Colonic mucosa (tissue), 4 donors: ENCODE measurements at regions not wholly inside any gene's neighbourhood (a gene's known extent, or its start where the extent isn't known, plus 50 kb on each side); places are given as distances from the start of the nearest gene placed in this dataset.

Source experiments
- DNase-seq: peaks from one replicate; pipeline ENCODE4 v3.0.0-alpha.2; 2020
- H3K27ac ChIP-seq: fragments of 200-600 bp; one replicate; pipeline ENCODE4 v1.8.0; 2021
- H3K27me3 ChIP-seq: fragments of 200-600 bp; one replicate; pipeline ENCODE4 v1.8.0; 2021
- H3K36me3 ChIP-seq: fragments of 200-600 bp; one replicate; pipeline ENCODE4 v1.8.0; 2021
- H3K4me1 ChIP-seq: fragments of 200-600 bp; one replicate; pipeline ENCODE4 v1.8.0; 2021; ENCODE audit warnings: mild to moderate bottlenecking
- H3K4me3 ChIP-seq: fragments of 200-600 bp; one replicate; pipeline ENCODE4 v1.8.0; 2021
- H3K9ac ChIP-seq, 2 donors: one replicate each; pipeline ENCODE4 v1.7.0; 2013; ENCODE audit warnings: control low read depth in 2 of 2, low read depth in 2 of 2, low read length in 2 of 2
- H3K9me3 ChIP-seq: fragments of 200-600 bp; one replicate; pipeline ENCODE4 v1.8.0; 2021
- CTCF ChIP-seq: fragments of 200-600 bp; IDR thresholded peaks from one replicate; pipeline ENCODE4 v1.8.0; 2022; ENCODE audit warnings: antibody characterized with exemption, mild to moderate bottlenecking
- intact Hi-C: fragments of 100-400 bp; cut with DNase I; formaldehyde crosslinking; loops from one replicate; pipeline ENCODE4 v1.14.1; 2022
- donor health status: healthy.
- donor health status: DM: no; HTN: no; CAD: no.
- donor health status: DM: no; HTN: no; CAD: no.

GRCh38 chrX:867966-868647 is 237.5 kb downstream of the SHOX start:
- no peak overlapping the region for H3K9ac ChIP-seq
- H3K4me1 ChIP-seq: no peaks in the 10 kb centered on the region
- no peaks in the 10 kb centered on the region for H3K36me3 ChIP-seq
- intact Hi-C loops: no loop called here
- H3K9me3 ChIP-seq: no peaks in the 10 kb centered on the region
- H3K27me3 ChIP-seq: no peaks in the 10 kb centered on the region
- TF ChIP-seq CTCF: no peak
- DNase-seq: no peak
- H3K27ac ChIP-seq: no peak overlapping the region
- H3K4me3 ChIP-seq: no peak overlapping the region

- H3K4me1 ChIP-seq: no peaks in the 10 kb centered on the region
- no peaks in the 10 kb centered on the region for H3K27me3 ChIP-seq
- H3K27ac ChIP-seq: no peak overlapping the region
- no peaks in the 10 kb centered on the region for H3K9me3 ChIP-seq
- no peak overlapping the region for H3K4me3 ChIP-seq
- no peak for DNase-seq
- no peak for TF ChIP-seq CTCF
- intact Hi-C loops: no loop called here
- no peak overlapping the region for H3K9ac ChIP-seq
- no peaks in the 10 kb centered on the region for H3K36me3 ChIP-seq
These were observed 236.9 kb downstream of the SHOX start for GRCh38 chrX:867502-867901.

GRCh38 chrX:866441-866990 is 235.9 kb downstream of the SHOX start:
- no peaks in the 10 kb centered on the region for H3K27me3 ChIP-seq
- no peaks in the 10 kb centered on the region for H3K4me1 ChIP-seq
- no peak for DNase-seq
- intact Hi-C loops: no loop called here
- no peaks in the 10 kb centered on the region for H3K9me3 ChIP-seq
- no peaks in the 10 kb centered on the region for H3K36me3 ChIP-seq
- H3K27ac ChIP-seq: no peak overlapping the region
- no peak for TF ChIP-seq CTCF
- no peak overlapping the region for H3K9ac ChIP-seq
- H3K4me3 ChIP-seq: no peak overlapping the region

GRCh38 chrX:865422-865821 is 234.8 kb downstream of the SHOX start:
- no peaks in the 10 kb centered on the region for H3K9me3 ChIP-seq
- TF ChIP-seq CTCF: no peak
- intact Hi-C loops: no loop called here
- DNase-seq: no peak
- H3K27ac ChIP-seq: no peak overlapping the region
- no peaks in the 10 kb centered on the region for H3K4me1 ChIP-seq
- H3K27me3 ChIP-seq: no peaks in the 10 kb centered on the region
- no peak overlapping the region for H3K4me3 ChIP-seq
- no peaks in the 10 kb centered on the region for H3K36me3 ChIP-seq
- H3K9ac ChIP-seq: no peak overlapping the region

GRCh38 chrX:861921-862320 is 231.3 kb downstream of the SHOX start:
- TF ChIP-seq CTCF: no peak
- Histone ChIP-seq H3K4me1 (no peaks in the 10 kb centered on the region), H3K36me3 (no peaks in the 10 kb centered on the region)

More at GRCh38 chrX:861921-862320, 231.3 kb downstream of the SHOX start:
- H3K27me3 ChIP-seq: no peaks in the 10 kb centered on the region
- H3K4me3 ChIP-seq: no peak overlapping the region
- no peaks in the 10 kb centered on the region for H3K9me3 ChIP-seq
- no peak overlapping the region for H3K9ac ChIP-seq
- H3K27ac ChIP-seq: no peak overlapping the region
- intact Hi-C loops: no loop called here
- DNase-seq: no peak
